GM19025 (cell line): ENCODE measurements at regions not wholly inside any gene's neighbourhood (a gene's known extent, or its start where the extent isn't known, plus 50 kb on each side); places are given as distances from the start of the nearest gene placed in this dataset.

Source experiments
- ATAC-seq: cut with Tn5 transposase; IDR thresholded peaks from one replicate; pipeline ENCODE4 v1.9.1; 2021; ENCODE audit warnings: mild to moderate bottlenecking, low read depth, moderate library complexity; ENCODE audit not compliant: unreplicated experiment

GRCh38 chr6:22008248-22008836 lies 288.5 kb downstream of the PRL start:
- ATAC-seq: no peak

DNA sequence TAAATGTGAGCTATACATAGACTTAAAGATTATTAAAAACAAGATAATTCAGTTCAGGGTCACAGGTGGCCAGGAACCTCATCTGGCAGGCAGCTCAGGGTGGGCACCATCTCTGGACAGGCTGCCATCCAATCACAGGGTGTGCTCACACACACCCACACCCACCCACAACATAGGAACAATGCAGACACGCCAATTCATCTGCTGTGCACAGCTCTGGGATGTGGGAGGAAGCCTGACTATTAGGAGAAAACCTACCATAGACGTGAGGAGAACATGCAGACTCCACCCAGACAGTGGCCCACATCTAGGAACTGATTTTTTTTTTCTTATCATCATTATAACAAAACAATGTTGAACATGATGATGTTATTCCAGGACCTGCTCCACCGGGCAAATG lies 286.7 kb downstream of the PRL start:
- no peak for ATAC-seq

- no peak for ATAC-seq
Measured at GRCh38 chr6:22015216-22015615, 281.6 kb downstream of the PRL start.

DNA sequence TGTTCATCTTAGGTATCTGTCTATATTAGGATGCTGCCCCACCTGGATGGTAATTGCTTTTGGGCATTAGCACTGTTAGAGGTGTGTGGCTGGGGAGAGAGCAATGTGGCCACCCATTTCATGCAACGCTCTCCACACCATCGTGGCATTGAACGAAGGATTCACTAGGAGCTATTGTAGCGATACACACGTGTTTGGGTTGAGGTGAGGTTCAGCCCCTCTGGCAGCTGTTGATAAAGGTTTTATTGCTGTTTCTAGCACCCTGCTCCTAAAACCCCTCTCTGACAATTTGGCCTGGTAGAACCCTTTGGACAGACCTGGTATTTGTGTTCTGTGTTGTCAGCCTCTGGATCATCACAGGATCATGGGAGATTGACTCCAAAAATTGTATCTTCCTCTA lies 280.9 kb downstream of the PRL start:
- ATAC-seq: no peak

GRCh38 chr6:22017272-22017671 lies 279.6 kb downstream of the PRL start:
- no peak for ATAC-seq

- no peak for ATAC-seq
Measured at GRCh38 chr6:22017766-22018165, 279.1 kb downstream of the PRL start.

DNA sequence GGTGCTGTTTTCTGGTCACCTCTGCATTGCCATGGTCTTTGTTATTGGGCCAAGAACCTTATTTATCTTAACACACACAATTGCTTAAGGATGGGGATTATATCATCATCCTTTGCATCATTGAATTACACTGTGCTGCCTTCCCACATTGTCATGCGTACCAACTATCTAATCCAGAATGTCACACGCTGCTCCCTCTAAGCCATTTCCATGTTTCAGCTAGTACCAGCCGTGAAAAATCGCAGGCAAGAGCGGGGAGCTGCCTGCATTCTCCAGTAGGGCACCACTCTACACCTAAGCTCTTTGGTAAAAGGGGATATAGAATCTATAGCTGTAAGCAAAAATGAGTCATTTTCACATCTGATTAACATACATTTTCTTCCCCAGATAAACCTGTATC lies 277.0 kb downstream of the PRL start:
- ATAC-seq: no peak

GRCh38 chr6:22020299-22021003 lies 276.4 kb downstream of the PRL start:
- ATAC-seq: no peak

DNA sequence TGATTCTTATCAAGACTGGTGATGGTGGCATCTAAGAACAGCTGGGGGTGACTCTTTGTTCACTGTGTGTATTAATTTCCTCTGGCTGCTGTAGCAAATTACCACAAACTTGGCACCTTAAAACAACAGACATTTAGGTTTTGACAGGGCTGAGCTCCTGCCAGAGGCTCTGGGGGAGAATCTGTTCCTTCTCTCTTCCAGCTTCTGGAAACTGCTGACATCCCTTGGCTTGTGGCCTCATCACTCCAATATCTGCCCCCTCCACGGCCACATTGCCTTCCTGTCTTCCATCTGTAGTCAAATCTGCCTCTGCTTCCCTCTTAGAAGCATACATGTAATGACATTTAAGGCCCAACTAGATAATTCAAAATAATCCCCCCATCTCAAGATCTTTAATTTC lies 274.9 kb downstream of the PRL start:
- ATAC-seq: no peak

- ATAC-seq: no peak
Measured at GRCh38 chr6:22023937-22024336, 272.9 kb downstream of the PRL start.

DNA sequence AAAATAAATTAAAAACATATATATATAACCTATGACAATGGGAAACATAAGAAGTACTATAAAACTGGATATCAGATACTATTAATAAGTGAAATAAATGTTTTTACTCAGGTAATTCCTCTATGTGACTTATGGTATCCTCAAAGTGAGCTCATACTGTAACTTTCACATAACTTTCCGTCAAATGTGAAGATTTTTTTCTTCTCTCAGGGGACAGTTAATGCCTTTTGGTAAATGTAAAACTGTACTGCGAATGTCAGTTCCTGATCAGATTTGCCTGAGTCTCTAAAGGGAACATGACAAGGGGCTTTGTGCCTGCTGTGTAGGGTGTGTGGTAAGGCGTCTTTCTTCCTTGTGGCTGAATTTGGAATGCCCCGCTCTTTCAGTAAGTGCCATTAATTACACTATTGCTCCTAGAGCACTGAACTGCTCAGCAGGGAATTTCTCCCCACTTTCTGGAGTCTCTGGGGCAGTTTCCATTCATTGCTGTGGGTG lies 271.8 kb downstream of the PRL start:
- ATAC-seq: peak; percentile 41

DNA sequence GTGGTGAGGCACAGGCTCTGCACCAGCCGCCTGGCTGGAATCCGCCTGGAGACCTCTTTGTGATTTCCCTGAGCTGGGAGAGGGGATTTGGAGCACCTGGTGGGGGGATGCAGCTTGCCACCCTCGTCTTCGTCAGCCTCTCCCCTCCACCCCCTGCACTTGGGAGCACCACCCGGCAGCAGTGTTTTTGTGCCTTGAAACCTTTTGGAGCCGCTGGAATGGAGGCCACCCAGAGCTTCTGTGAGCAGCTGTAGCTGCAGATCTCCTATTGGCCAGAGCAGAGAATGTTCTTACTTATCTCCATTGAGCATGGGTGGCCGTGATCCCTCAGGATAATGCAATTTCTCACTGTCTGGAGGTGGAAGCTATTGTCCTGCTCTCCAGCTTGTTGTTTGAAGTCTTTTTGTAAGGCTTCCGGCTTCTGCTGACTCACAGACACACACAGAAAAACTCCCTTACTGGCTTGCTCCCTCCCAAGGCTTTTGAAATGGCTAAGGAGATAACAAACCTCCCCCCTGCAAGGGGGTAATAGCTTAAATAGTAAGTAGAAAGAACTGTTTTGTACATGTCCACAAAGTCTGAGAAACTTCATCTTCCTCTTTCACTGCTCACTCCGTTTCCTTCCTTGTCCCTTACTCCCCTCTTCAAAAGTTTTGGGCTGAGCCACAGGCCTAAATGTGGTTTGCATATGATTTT lies 271.2 kb downstream of the PRL start:
- peak; percentile 47 for ATAC-seq

- ATAC-seq: peak; percentile 10
Measured at GRCh38 chr6:22026164-22026678, 270.6 kb downstream of the PRL start.

DNA sequence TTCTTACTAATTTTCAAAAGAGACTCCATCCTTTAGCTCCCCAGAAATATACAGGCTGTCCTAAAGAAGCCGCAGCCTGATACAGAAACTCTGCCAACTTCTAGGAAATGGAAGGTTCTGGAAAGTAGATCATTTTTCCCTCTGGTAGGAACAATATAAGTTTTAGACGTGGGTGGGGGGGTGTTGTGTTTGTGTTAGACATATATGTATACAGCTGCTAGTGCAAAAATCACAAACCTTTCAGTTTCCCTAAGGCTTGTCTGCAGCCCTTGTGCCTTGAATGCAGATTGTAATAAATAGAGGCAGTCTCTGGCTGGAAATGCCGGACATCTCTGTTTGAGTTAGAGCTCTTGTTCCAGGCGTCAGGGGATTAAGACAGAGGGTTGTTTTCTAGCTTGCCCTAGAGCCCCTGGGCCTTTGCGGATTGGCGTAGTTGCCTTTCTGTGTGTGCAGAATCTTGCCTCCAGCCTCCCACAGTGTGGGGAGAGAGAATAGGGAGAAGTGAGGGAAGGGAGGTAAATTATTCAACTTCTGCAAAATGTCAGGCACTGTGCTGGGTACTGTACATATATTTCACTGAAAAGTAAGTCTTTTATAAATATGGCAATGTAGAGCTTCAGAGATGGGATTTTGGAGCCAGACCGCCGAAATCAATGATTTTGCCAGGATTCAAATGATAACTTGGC lies 269.7 kb downstream of the PRL start:
- ATAC-seq: no peak

- ATAC-seq: no peak
Measured at GRCh38 chr6:22028403-22029090, 268.3 kb downstream of the PRL start.

DNA sequence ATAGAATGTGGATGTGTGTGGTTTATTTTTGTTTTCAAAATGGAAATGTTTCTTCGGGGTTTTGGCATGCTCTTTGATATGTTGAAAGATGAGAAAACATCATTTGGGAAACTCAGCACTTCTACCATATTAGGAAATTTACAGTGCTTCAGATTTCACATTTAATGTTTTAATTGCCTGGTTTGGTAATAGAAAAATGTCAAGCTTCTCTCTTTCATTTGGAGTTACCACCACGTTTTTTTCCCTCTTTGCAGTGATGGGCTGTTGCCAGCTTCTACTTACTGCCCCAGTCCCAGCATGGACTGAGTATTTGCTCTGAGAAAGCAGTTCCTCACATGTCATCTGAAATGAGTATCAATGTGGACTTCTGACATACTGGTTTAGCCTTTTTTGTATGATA lies 267.7 kb downstream of the PRL start:
- ATAC-seq: no peak

- no peak for ATAC-seq
Measured at GRCh38 chr6:22030730-22031619, 265.9 kb downstream of the PRL start.

GRCh38 chr6:22035690-22036089 lies 261.1 kb downstream of the PRL start:
- ATAC-seq: no peak

DNA sequence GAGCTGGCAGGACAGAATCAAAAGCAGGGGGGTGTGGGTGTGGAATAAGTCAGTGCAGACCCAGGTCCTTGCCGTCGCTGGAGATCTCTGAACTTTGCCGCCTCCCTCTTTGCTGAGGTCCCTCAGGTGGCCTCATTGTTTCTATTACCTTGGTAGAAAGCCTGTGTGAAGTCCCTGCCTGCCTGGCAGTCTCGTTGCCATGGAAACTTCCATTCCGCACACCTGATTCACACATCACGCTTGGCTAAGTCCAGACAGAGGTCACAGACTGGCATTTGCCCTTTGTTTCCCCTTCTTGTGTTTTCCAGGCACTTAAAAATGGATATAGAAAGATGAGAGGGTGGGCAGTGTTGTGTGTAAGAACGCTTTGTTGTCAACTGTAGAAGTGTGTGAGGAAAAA lies 260.6 kb downstream of the PRL start:
- no peak for ATAC-seq
